SK-N-DZ (cell line): ENCODE measurements at regions not wholly inside any gene's neighbourhood (a gene's known extent, or its start where the extent isn't known, plus 50 kb on each side); places are given as distances from the start of the nearest gene placed in this dataset.
"Not testable (repeated sequence)": the region's sequence is repeated elsewhere in the genome, so short reads cannot be mapped to it uniquely, and the experiment has no call there.

ENCODE experiments used
- DNase-seq: peaks from one replicate; pipeline ENCODE4 v3.0.0-alpha.2; 2015; ENCODE audit warnings: low spot score

DNA sequence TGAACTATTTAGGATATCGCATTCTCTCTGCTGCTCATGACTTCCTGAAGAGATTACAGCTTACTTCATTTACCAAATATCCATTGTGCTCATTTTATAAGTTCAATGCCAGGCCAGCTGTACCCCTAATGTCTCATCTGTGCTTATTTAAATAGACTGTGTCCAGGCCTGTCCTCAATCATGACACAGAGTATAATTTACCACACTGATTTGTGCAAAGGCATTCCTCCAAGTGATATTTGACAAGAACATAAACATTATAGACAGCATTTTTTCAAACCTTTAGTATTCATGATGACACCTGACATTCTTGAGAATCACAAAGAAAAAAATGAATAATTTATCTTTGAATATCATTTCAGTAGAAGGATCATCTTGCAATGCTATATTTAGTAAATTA, 260.1 kb upstream of the SEMA3D start:
- no peak for DNase-seq

DNA sequence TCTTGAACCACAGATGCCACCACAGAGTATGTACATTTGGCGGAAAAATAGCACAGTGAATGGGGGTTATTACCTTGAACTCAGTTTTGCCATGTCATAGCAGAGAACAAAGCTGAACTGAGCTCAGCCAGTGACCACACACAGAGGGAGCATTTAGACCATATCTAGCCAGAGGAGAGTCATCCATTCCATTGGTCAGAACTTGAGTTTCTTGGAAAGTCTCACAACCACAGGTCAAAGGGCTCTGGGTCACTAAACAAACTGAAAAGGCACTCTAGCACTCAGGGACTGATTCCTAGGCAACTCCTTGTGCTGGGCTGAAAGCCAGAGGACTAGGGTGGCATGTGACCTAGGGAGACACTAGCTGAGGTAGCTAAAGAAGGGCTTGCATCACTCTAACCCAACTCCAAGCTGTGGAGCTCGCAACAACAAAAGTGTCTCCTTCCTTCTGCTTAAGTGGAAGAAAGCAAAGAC, 239.7 kb upstream of the SEMA3D start:
- no peak for DNase-seq

DNA sequence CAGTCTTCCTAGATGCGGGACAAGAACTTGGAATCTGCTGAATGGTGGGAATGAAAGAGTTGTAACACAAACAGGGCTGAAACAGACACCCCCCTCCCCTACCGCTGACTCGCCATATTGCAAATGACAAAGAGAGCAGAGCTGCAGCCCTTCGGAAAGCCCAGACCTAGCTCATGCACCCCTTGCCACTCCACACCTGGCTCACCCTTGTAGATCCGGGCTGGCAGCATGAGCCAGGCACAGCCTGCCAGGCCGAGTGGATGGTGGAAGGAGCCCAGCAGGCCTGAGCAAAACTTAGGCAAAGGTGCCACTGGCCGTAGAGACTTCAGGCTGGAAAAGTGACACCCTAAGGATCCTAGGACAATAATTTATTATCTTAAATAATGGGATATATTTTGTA, 237.4 kb upstream of the SEMA3D start:
- no peak for DNase-seq

DNA sequence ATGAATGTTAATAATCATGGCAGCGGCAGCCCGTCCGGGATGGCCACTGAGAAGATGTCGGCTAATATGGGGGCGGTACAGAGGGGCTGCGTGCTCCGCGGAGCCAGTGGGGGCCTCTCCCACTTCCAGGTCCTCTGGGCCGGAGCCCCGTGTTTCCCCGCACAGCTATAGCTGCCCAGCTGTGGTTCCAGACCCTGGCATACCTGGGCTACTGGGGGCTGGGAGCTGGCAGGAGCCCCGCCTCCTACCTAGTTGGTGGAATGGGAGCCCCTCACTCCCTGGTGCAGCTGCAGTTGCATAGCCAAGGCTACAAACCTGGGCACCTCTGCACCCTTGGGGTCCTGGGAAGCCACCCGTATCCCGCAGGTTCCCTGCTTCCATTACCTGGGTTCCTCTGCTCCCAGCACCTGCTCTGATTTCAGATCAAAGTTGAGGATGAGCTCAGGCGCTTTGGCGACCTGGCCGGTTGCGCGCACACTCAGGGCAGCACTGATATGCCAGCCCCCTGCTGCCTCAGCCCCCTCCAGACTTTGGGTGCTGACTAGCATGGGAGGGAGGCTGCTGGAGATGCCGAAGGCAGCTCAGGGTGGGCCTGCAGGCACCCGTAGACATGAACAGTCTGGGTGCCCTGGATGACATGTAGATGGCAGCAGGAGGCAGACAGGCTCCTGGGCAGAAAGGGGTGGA, 236.5 kb upstream of the SEMA3D start:
- no peak for DNase-seq

DNA sequence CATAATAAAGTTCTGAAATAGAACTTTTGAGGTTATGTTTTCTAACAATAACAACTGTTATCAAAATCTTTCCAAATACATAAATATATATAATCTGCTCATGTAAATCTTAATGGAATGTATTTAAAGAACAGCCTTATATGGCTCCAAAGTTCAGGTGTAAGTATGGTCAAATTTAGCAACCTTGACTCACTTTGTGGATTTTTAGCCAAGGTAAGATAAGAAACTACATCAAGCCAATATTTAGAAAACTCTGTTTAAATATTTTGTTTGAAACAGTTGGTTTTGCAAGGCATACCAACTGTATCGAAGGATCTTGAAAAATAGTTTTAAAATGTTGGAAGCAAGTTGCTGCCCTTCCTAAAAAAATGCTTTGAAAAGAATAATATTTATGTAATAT, 228.9 kb upstream of the SEMA3D start:
- no peak for DNase-seq

GRCh38 chr7:85413718-85414117, 226.9 kb upstream of the SEMA3D start:
- no peak for DNase-seq

DNA sequence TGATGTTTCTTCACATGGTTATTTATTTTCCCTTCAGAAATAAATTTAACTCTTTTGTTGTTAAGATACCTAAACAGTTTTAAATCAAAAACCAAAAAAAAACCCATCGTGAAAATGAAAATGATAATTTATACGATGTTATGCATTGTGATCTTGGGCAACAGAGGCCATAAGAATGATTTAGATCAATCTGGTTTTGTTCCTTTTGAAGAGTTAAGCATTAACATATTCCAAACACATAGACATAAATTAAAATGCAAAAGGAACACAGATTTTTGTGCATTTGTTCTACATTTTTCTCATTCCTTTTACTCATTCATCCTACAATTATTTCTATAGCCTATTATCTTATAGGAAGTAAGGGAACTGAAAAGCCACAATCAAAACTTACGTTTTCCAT, 226.1 kb upstream of the SEMA3D start:
- no peak for DNase-seq

GRCh38 chr7:85407391-85407790, 220.5 kb upstream of the SEMA3D start:
- DNase-seq, result no peak

DNA sequence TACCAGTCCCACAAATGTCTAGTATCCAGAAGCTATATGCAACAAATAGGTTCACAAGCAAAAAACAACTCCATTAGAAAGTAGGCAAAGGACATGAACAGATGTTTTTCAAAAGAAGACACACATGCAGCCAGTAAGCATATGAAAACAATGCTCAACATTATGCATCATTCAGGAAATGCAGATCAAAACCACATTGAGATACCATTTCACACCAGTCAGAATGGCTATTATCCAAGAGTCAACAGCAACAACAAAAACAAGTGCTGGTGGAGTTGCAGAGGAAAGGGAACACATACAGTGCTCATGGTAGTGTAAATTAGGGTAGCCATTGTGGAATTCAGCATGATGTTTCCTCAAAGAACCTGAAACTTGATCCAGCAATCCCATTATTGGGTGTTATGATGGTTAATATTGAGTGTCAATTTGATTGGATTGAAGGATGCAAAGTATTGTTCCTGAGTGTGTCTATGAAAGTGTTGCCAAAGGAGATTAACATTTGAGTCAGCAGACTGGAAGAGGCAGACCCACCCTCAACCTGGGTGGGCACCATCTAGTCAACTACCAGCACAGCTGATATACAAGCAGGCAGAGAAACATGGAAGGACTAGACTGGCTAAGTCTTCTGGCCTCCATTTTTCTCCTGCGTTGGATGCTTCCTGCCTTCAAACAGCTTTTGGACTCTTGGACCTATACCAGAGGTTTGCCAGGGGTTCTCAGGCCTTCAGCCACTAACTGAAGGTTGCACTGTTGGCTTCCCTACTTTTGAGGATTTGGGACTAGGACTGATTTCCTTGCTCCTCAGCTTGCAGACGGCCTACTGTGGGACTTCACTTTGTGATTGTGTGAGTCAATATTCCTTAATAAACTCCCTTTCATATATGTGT, 218.4 kb upstream of the SEMA3D start:
- DNase-seq, result no peak

GRCh38 chr7:85396676-85397075, 209.8 kb upstream of the SEMA3D start:
- DNase-seq, result no peak

DNA sequence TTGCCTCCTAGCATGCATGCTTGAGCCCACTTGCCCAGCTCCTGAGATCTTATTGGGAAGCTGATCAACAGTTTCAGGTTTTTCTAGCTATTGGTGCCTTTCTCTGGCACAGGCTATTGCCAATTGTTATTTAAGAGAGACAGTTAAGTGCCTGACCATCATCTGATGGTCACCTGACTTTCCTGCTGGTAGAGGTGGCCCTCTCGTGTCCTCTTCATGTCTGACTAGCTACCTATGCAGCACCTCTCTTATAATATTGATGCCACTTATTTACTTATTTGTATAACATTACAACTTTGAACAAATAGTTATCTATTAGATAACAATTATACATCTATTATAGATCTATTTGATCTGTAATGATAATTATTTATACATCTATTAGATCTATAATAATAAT, 205.9 kb upstream of the SEMA3D start:
- no peak for DNase-seq

DNA sequence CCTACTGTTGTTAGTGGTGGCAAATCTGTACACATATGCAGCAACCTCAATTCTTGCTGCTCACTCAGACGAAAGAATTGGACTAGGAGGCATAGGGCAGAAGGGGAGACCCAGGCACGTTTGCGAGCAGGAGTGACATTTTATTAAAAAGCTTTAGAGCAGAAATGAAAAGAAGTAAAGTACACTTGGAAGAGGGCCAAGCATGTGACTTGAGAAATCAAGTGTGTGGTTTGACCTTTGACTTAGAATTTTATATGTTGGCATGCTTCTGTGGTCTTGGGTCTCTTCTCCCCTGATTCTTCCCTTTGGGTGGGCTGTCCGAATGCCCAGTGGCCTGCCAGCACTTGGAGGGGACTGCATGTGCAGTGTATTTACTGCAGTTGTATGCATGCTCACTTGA, 205.5 kb upstream of the SEMA3D start:
- no peak for DNase-seq

GRCh38 chr7:85386460-85386859, 199.6 kb upstream of the SEMA3D start:
- no peak for DNase-seq

DNA sequence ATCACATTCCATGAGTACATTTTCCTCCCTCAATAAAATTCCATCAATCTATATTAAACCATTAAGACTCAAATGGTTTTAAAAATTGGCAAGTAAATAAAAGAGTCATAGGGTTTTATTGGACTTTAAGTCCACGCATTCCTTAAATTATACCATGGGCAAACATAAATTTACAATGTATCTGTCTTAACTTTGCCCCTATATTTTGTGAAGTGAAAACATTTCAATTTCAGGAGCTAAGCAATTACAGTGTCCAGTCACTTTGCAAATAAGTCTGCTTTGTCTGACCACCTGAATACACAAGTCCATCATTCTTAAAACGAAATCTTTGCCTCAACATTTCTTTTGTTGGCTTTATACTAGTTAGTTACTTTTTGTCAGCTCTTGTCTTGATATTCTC, 197.5 kb upstream of the SEMA3D start:
- DNase-seq, result no peak

- no peak for DNase-seq
Observed at GRCh38 chr7:85381212-85381611, 194.4 kb upstream of the SEMA3D start.

GRCh38 chr7:85376589-85376988, 189.7 kb upstream of the SEMA3D start:
- DNase-seq, result no peak

GRCh38 chr7:85356916-85357315, 170.1 kb upstream of the SEMA3D start:
- DNase-seq, result no peak

GRCh38 chr7:85343484-85343883, 156.6 kb upstream of the SEMA3D start:
- no peak for DNase-seq

- DNase-seq, result no peak
Observed at GRCh38 chr7:85342781-85343180, 155.9 kb upstream of the SEMA3D start.

DNA sequence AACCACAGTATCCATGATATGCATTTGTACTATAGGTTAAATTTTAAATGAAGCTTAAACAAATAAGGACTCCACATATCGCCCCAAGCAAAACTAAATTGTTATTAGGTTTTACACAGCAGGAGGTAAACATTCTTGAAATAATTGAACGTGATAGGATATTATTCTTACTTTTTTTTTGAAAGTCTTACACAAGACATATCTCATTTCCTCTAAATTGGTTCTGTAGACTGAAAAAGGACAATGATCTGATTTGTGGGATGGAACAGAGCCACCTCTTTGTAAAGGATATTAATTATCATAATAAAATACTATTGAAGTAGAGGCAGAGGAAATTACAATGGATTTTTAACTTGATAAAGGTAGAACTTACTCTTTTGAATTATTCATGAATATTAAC, 155.1 kb upstream of the SEMA3D start:
- no peak for DNase-seq

DNA sequence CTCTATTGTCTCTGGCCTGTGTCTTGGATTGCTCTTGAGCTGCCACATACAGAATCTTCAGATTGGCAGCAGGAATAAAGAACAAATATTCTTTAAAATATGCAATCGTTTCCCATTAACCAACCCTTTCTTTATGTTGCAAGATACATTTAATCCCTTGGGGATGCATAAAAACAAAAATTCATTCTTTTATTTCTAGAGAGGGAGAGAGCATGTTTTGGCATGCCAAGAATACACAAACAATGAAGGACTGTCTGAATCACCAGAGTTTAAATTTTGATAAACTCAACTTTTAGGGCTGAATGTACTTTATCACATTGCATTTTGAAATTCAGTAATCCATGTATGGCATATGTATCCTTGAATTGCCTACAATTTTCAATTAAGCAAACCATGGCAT, 154.3 kb upstream of the SEMA3D start:
- no peak for DNase-seq

GRCh38 chr7:85336086-85336485, 149.2 kb upstream of the SEMA3D start:
- no peak for DNase-seq

GRCh38 chr7:85335113-85335512, 148.3 kb upstream of the SEMA3D start:
- DNase-seq, result not testable (repeated sequence)
